GM19023 (cell line): ENCODE measurements at regions not wholly inside any gene's neighbourhood (a gene's known extent, or its start where the extent isn't known, plus 50 kb on each side); places are given as distances from the start of the nearest gene placed in this dataset.

Experiments
- ATAC-seq: cut with Tn5 transposase; IDR thresholded peaks from one replicate; pipeline ENCODE4 v1.9.1; 2021; ENCODE audit warnings: mild to moderate bottlenecking, moderate library complexity; ENCODE audit not compliant: unreplicated experiment

DNA sequence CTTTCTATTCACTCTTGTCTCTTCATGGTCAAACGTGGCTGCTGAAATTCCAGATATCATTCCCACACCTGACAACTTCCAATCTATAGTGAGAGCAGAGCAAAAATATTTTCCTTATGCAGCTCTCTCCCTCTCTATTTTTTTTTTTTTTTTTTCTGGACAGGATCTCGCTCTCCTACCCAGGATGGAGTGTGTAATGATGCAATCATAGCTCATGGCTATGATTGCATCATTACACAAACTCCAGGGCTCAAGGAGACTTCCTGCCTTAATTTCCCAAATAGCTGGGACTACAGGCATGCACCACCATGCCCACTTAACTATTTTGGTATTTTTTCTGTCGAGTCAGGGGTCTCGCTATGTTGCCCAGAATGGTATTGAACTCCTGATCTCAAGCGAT, 1398.9 kb downstream of the AACS start:
- no peak for ATAC-seq

DNA sequence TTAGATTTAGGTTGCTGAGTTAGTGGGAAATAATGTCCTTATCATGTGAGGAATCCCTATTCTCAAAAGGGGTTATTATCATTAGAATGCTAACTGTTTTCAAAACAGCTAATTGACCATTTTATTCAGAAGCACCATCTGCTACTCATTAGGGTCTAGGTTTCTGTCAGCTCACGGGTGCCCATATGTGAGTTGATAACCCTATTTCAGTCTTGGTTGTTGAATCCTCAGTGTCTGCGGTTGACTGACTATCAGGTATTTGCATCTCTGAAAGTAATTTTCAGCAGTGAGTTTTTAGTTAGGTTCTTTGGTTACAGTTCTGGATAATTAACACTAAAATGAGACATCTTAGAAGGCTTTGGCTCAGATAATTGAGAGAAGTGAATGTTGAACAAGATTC, 1404.0 kb downstream of the AACS start:
- no peak for ATAC-seq

DNA sequence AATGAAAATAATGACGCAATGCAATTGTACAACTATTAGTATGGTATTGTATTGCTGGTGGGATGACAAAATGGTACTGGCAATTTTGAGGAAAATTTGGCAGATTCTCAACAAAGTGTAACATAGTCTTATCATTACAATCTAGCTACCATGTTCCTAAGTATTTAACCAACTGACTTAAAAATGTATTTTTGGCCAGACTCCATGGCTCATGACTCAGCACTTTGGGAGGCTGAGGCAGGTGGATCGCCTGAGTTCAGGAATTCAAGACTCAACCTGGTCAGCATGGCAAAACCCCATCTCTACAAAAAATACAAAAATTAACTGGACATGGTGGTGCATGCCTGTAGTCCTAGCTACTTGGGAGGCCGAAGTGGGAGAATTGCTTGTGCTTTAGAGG, 1409.5 kb downstream of the AACS start:
- no peak for ATAC-seq

DNA sequence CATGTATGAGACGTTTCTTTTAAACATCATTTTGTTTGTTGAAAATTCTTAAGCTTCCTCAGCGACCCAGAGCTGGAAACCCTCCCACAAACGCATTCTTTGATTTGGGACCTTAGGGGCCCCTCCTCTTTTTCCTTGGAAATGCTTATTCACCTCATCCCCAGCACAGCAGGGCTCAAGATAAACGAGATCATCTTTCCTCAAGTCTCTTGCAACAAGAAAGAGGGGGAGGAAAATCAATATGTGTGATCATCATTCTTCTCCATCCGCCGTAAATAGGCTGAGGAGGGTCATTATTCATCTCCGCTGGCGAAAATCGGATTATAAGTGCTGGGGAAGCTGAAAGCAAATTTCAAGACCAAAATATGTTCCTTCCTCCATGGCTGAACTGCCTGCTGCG, 1415.2 kb downstream of the AACS start:
- no peak for ATAC-seq

DNA sequence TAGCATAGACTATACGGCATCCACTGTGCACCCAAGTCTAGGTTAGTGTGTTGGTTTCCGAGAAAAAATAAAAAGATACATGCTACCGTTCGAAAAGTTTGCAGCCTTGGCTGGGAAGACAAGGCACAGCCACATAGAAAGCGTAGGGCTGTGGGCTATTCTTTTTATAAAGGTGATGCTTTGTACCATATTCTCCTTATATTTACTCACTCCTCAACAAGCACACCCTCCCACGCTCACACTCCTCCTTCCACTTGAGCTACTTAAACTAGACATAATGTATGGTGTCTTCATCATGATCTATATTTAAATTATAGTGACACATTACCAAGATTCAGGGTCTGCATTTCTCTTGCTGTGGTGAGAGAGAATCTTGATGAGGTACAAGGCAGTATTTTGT, 1416.5 kb downstream of the AACS start:
- no peak for ATAC-seq

DNA sequence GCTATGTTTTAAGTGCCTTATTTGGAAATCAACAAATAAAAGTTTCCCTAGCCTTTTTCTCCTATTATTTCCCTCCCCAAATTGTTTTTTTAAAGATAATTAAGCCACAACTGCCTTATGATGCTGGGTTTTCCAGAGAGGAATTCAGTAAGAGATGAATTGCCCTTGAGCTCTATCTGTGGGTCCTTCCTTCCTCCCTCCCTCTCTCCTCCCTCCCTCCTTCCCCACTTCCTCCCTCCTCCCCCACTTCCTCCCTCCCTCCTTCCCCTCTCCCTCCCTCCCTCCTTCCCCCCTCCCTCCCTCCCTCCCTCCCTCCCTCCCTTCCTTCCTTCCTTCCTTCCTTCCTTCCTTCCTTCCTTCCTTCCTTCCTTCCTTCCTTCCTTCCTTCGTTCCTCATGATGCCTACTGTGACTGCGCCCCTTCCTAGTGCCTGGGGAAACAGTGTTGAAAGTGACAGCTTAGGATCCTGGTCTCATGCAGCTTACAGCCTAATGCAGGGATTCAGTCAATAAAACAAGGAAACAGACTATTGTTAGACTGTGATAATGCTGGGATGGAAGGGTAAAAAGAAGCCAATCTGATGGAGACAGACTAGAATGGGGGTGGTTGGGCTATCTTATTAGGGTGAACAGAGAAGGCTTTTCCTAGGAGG, 1417.1 kb downstream of the AACS start:
- no peak for ATAC-seq

DNA sequence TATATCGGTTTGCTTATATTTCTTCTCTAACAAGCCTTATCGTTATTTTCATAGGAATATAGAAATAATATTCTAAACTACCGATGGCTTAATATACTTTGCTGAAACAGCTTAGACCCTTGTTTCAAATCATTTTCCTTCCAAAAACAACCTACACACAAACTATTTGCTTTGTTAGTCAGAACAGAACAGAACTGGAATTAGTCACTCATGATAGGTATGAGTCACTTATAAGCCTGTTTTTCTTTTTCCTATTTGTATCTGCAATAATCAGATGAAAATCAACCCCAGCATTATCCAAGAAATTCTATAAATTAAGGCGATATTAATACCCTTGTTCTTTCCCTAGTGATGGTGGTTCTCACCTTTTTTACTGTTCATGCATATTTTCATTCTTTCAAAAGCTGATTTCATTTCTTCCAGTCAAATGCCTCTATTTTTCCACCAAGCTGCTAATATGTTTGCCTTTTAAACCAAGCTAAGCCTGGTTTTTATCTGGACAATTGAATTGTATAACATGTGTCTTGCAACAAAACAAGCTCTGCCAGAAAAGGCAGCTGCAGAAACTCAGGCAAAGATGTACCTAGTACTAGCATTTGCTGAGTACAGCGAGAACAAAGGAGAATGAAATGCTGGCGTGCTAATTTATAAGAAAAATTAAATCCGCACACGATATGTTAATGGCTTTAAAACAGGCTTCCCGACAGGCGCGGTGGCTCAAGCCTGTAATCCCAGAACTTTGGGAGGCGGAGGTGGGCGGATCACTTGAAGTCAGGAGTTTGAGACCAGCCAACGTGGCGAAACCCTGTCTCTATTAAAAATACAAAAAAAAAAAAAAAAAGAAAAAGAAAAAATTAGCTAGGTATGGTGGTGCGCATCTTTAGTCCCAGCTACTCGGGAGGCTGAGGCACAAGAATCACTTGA, 1418.2 kb downstream of the AACS start:
- no peak for ATAC-seq

DNA sequence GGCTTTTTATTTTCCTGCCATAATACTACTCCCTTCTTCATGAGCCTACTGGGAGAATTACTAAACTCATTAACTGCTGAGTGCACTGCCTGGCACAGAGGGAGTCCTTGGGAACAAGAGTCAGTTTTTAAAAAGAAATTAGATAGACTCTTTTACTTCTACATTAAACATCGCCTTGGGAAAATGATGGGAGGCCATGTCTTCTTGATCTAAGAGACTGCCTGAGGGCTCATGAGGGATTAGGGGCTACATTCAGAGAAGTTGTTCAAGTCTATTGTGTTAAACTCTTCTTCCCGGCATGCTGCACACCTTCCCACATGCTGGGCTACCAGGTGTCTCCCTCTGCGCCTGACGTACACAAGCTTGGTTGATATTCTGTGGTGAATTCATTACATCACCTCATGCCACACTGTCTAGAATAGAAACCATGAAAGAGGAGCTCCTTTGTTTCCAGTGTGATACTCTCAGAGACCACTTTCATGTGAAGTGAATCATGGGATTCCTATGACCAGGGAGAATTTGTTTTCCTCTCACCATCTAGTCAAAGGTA, 1422.3 kb downstream of the AACS start:
- ATAC-seq, result no peak

DNA sequence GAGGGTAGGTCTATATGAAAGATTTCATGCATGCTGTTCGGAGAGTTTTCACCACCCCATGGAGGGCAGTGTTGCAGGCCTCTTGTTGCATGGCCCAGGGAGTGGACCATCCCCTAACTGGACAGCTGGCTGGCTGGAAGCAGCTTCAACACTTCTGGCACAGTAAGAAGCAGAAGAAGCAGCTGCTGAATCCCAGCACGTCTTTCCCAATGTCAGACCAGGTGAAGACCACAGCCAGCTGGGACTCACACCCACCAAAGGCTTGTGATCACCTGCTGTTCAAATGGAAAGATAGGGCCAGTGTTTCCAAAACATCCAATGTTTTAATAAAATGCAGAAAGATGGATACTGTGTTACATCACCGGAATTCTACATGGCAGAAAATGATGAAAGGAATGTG, 1423.6 kb downstream of the AACS start:
- ATAC-seq, result no peak

DNA sequence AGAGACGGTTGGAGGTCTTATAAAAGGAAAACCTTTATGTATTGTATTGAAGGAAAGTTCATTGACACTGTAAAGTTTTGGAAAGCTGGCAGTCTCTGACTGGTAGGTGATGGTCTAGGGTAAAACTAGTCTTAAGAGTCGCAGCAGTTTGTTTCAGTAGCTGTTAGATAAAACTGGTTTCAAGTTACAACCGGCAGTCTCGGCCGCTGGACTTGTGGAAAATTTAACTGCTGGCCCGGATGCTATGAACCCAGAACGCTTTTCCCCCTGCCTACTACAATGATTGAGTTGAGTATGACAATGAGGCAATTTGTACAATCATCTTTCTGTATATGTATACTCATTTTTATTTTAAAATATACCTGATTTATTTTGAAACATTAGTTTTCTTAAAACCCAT, 1426.9 kb downstream of the AACS start:
- no peak for ATAC-seq

DNA sequence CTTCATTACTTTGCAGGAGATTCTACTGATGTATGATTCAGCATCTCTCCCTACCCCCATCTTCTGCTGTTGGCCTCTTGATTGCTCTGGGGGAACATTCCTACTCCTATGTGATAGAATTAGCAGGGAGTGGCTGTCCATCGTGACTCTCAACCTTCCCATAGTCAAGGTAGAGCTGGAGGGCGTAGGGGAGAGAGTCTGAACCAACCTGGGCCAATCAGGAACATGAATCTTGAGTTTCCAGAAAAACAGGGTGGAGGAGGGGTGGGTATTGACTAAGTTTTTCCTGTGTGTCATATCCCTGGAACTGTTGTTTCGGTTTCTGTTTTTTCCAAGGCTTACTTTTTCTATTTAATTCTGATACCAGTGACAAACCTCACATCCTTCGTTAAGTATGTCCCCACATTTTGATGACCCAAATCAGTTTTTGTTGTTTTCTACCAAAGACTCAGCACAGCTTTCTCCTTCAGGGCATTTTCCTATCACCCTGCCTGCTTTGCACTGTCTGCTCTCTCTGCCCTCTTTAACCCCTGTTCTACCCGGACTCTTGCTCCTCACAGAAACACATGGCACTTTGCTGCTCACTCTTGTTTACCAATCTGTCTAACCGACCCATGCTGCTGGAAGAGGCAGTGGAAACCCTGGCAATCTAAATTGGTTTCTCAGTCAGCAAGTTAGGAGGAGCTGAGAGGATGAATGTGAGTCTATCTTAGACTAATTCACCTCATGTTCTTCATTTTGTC, 1428.3 kb downstream of the AACS start:
- no peak for ATAC-seq

DNA sequence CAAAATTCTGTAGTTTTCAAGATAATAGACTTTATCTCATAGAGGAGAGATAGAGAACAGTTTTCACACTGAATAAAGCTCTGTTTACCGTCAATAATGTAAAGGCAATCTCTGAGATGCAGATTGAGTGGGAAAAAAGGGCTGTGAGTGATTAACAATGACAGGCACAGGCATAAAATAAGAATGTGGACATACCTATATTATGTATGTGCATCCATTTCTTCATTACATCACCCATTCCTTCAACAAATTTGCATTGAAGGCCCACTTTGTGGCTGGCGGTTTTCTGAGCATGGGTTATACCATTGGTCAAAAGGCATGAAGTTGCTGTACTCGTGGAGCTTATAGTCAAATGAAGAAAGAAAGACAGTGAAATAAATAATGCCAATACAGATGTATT, 1431.0 kb downstream of the AACS start:
- no peak for ATAC-seq

DNA sequence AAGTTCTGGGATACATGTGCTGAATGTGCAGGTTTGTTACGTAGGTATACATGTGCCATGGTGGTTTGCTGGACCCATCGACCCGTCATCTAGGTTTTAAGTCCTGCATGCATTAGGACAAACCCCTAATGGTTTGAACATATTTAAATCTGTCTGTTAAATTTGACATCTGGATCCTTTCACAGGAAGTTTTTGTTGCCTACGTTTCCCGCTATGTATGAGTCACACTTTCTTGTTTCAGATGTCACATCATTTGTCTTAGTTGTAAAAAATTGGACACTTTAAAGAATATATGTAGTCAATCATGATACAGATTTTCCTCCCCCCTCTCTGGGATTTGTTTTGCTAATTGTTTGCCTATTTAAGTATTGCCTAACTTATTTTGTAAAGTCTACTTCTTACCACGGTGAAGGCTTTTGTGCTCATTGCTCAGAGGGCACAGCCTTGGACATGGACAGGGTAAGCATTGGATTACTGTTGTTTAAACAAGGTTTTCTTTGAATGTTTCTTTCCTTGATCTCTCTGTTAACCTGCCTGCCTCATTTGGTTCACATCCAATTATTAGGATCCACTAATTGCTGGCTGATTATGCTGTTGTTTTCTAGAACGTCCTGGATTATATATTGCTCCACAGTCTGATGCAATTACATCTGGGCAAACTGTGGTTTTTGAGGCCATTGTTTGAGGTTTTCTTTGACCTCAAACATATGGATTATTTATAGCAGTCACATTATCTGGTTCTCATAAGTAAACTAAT, 1441.4 kb downstream of the AACS start:
- no peak for ATAC-seq

DNA sequence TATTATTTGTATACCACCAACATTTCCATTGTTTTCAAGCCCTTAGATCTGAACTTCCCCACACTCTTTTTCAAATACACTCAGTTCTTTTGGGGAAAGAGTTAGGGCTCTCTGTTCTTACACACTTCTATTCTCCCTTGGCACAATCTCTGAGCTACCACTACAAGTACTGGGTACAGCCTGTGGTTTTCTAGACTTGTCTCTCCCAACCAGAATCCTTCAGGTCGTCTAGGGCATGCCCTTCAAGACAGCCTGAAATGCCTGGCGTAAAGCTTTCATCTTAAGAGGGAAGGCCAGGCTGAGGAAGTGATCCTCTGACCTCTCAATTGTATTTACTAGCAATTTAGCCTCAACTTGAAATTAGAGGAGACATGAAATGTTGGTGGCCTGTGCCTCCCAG, 1442.0 kb downstream of the AACS start:
- ATAC-seq, result no peak

DNA sequence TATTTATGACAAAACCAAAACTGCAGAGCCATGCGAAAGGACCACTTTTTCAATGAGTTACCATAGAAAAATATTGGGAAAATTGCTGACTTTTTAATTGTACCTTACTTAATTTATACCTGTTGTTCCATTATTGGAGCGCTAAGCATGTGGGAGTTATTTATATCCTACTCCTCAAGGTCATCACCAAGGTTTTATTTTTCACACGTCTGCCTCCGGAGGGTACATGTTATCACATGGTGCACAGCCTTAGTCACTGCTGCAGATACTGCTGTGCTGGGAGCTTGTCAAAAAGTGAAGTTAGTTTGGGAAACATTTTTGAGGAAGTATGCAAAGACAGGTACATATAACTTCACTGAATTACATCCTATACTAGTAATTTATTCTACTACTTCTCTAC, 1444.3 kb downstream of the AACS start:
- ATAC-seq, result no peak

DNA sequence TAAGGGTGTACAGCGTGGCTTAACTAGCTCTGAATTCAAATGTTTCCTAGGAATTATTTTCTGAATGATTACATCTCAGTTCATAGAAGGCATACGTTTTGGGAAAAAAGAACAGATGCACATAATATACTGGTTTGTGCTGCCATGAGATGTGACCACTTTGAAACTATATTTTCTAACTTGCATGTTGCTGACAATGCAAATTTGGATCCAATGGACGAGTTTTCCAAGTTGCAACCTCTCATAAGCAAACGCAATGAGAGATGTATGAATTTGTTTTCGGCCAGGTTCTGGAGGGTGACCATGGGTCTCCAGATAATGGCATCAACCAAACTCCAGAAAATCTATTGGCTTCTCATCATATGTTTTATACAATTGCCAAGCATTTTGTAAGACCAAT, 1445.4 kb downstream of the AACS start:
- ATAC-seq, result no peak

DNA sequence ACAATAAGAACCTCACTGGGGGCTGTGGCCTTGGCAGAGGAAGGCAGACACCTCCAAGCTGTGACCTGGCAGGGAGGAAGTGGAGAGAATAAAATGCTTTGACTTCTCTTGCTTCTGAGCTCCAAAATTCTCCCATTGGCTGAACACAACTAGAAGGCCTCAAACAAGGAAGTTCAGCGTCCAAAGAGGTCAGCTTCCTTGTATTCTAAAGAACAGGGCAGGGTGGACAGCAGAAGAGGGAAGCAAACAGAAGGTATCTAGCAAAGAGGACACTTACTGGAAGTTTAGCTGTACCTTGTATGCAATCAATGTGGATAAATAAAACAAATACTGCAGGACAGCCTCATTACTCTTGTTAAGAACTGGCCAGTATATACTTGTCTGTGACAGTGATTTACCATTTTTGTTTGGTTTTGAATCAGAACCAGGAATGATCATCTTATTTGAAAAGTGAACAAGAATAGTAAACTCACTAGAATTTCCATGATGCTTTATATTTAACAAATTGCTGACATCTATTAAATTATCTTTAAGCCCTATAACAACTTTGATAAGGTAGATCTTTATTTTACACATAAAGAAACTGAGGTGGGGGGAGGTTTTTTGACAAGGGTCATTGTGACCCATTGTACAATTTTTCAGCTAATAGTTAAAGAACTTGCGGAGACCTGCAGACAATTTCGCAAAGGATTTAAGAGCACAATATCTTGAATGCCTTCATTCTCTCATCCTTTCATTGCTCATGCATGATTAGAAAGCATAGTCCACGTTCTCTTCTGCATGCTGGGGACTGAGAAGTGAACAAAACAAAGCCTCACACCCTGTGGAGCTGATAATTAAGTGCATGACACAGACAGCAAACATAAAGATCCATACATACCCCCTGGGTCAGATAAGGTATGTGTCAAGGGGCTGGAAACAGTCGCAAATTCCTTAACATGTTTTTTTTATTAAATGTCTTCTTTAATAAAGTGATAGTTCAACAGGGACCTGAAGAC, 1448.0 kb downstream of the AACS start:
- no peak for ATAC-seq

DNA sequence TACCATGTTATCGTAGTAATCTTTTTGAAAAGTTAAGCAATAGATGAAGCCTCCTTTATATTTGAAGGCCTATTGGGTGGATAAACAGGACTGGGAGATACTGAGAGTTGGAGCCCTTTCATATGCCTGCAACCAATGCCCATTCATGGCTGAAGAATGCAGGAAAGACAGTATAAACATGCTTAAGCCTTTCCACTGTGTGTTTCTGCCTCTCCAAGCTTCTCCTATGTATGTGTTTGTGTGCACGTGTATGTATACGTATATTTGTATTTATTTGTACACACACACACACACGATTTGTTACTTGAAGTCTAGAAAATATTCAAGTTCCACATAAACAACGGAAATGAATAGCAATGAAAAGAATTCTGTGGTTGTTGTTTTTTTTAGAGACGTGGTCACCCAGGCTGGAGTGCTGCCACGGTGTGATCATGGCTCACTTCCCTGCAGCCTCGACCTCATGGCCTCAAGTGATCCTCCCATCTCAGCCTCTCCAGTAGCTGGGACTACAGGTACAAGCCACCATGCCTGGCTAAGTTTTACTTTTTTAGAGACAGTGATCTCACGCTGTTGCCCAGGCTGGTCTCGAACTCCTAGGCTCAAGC, 1453.5 kb downstream of the AACS start:
- ATAC-seq, result no peak

DNA sequence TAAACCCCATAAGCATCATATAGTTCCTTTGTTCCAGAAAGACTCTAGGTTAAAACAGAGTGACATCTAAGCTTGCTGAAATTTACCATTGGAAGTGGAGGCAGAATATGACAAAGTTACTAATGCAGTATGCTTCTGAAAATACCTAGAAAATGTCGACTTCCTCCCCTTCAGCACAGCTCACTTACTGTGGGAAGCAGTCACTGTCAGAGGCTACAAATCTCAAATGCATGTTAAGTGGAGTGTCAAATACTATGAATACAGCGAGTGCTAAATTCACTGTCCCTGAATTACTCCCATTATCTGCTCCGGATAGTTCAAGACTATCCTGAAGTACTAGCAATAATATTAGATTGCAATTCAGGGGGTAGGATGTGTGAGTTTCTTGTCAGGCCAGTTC, 1454.6 kb downstream of the AACS start:
- no peak for ATAC-seq
